A172 (cell line): ENCODE measurements at regions not wholly inside any gene's neighbourhood (a gene's known extent, or its start where the extent isn't known, plus 50 kb on each side); places are given as distances from the start of the nearest gene placed in this dataset.
A peak's percentile ranks its signal among the peaks of the same experiment; 100 is the strongest.

ENCODE experiments used
- DNase-seq: peaks from one replicate; pipeline ENCODE4 v3.0.0-alpha.2; 2015; ENCODE audit warnings: low spot score

GRCh38 chr12:46131732-46132469 lies 136.9 kb downstream of the SLC38A1 start:
- DNase-seq = peak; percentile 2

- no peak for DNase-seq
Observed at GRCh38 chr12:46127656-46128055, 137.3 kb upstream of the SCAF11 start.

GRCh38 chr12:46126050-46126727 lies 135.8 kb upstream of the SCAF11 start:
- no peak for DNase-seq

GRCh38 chr12:46124848-46125619 lies 134.7 kb upstream of the SCAF11 start:
- DNase-seq = peak; percentile 70

GRCh38 chr12:46124132-46124847 lies 133.9 kb upstream of the SCAF11 start:
- no peak for DNase-seq

- DNase-seq = no peak
Observed at GRCh38 chr12:46112364-46112763, 122.0 kb upstream of the SCAF11 start.

GRCh38 chr12:46111715-46112114 lies 121.3 kb upstream of the SCAF11 start:
- DNase-seq = no peak

GRCh38 chr12:46110928-46111699 lies 120.7 kb upstream of the SCAF11 start:
- no peak for DNase-seq

DNA sequence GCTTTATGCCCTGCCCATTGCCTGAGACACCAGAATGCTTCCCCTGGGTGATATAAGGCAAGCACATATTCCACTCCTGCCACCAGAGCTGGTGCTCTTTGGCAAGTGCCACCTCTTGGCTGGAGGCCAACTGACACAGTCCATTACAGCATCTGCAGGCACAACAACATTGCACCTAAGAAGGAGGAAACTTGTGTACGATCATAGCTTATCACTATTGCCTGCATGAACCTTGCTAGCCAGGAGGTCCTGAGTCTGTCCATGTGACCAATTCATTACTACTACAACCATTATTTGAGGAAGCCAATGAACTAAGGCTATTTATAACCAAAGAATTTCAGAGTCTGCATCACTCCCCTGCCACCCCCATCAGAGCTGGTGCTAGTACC lies 119.8 kb upstream of the SCAF11 start:
- no peak for DNase-seq

GRCh38 chr12:46109343-46110222 lies 119.2 kb upstream of the SCAF11 start:
- DNase-seq = no peak

GRCh38 chr12:46108721-46109120 lies 118.3 kb upstream of the SCAF11 start:
- DNase-seq = no peak

- DNase-seq = no peak
Observed at GRCh38 chr12:46107591-46107990, 117.2 kb upstream of the SCAF11 start.

DNA sequence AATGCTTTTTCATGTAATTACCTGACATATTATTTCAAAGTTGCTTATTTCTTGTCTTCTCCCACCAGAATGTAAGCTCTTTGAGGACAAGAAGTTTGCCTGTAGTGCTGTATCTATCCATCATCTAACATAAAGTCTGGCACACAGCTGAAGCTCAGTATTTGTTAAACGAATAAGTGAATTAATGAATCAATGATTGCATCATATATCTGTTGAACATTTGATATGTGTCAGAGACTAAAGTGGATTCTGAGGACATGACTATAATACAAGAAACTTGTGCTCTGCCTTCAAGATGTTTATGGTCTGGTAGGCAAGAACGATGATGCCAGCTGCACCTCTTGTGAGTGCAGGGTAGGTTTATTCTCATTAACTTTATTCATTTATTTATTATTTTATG lies 115.4 kb upstream of the SCAF11 start:
- no peak for DNase-seq

- DNase-seq = no peak
Observed at GRCh38 chr12:46103559-46104383, 113.4 kb upstream of the SCAF11 start.

DNA sequence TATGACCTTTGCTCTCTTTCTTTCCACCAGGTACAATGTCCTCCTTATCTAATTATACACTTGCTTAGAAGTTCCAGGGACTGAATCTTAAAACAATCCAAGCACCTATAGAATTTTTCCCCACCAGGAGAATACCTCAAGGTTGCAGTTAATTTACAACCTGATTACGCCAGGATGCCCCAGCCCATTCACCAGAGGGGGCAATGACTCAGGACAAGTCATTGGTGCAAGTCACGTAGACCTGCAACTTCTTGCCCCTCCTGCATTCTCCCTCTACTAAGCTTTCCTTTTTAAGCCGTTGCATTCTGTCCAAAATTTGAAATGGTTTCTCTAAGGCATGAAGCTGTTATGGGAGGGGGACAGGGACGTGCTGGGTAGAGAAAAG lies 111.1 kb upstream of the SCAF11 start:
- no peak for DNase-seq

GRCh38 chr12:46100551-46101484 lies 110.4 kb upstream of the SCAF11 start:
- peak; percentile 25 for DNase-seq

DNA sequence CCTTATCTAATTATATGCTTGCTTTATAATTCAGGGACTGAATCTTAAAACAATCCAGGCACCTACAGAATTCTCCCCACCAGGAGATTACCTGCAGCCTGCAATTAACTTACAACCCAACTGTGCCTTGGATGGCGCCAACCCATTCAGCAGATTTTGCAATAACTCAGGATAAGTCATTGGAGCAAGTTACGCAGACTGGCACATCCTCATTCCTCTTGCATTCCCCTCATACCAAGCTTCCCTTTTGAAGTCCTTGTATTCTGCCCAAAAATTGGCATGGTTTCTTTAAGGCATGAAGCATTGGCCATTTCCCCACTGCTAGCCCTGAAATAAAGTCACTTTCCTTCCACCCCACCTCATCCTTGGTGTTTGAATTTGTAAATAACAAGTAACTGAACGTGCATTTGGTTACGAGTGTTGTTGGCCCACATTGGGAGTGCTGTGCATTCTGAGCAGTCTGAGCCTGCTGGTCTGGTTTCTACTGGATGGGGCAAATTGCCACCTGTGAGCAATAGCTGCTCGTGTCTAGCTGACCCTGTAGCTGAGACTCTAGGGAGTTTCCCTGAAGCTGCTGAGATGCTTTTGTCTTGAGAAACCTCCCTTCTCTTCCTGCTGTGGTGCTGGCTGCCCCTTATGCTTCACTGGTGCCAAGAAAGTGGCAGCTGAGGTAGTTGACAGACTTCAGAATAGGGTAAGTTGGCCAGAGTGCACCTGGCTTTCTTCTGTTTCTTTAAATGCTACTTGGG lies 99.2 kb upstream of the SCAF11 start:
- no peak for DNase-seq
